ENCODE measurements at regions not wholly inside any gene's neighbourhood (a gene's known extent, or its start where the extent isn't known, plus 50 kb on each side); places are given as distances from the start of the nearest gene placed in this dataset.

GRCh38 chr22:48919851-48920589 is 907.7 kb downstream of the BRD1 start:
- TF ChIP-seq CTCF (IDR thresholded peaks at IDR 0.05; ENCODE audit: low read length) (no peak), EZH2 (optimal IDR thresholded peaks at IDR 0.05; ENCODE audit: low read depth, low read length) (no peak), EZH2phosphoT487 (IDR thresholded peaks at IDR 0.05; ENCODE audit: low read length) (no peak)

Data from MM.1S (cell line).